HG02970 (cell line): ENCODE measurements at regions not wholly inside any gene's neighbourhood (a gene's known extent, or its start where the extent isn't known, plus 50 kb on each side); places are given as distances from the start of the nearest gene placed in this dataset.
A peak's percentile ranks its signal among the peaks of the same experiment; 100 is the strongest.
"Not testable (repeated sequence)": the region's sequence is repeated elsewhere in the genome, so short reads cannot be mapped to it uniquely, and the experiment has no call there.

ENCODE experiments used
- ATAC-seq: cut with Tn5 transposase; IDR thresholded peaks from one replicate; pipeline ENCODE4 v1.9.1; 2021; ENCODE audit warnings: mild to moderate bottlenecking, moderate library complexity, moderate number of reproducible peaks; ENCODE audit not compliant: unreplicated experiment, low FRiP score

GRCh38 chr14:71551291-71551950, 380.8 kb upstream of the RGS6 start:
- no peak for ATAC-seq

DNA sequence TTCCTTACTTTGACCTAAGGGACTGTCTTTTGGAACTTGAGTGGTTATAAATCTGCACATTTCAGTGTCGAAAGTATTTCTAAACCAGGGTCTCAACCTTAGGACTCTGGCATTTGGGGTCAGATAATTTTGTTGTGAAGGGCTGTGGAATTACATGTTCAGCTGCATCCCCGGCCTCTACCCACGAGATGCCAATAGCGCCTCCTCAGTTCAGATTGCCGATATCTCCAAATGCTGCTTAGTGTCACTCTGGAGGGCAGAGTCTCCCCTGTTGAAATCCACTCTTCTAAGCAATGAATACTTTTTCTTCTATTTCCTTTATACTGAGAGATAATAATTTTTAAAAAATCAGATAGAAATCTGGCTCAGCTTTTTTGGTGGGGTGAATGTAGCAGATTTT, 379.4 kb upstream of the RGS6 start:
- no peak for ATAC-seq

DNA sequence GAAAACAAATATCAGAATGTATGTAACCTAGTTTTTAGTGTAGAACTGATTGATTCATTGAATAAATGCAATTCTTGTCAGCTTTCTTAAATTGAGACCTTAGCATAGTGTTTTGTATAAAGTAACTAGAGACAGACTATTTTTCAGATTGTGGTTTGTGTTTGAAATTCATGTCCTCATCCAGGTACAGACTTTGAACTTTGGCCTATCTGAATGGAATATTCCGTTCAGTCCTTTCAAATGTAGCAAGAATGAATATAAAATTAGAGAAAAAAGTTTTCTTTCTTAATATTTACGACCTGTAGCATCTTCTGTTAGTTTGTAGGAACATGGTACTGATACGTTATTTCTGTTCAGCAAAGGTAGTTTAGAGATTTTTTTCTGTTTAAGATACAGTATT, 378.4 kb upstream of the RGS6 start:
- ATAC-seq: no peak

GRCh38 chr14:71554323-71554722, 377.9 kb upstream of the RGS6 start:
- ATAC-seq: no peak

- ATAC-seq: peak; percentile 31
Measured at GRCh38 chr14:71554959-71555612, 377.1 kb upstream of the RGS6 start.

GRCh38 chr14:71555654-71556559, 376.3 kb upstream of the RGS6 start:
- peak; percentile 83 for ATAC-seq

DNA sequence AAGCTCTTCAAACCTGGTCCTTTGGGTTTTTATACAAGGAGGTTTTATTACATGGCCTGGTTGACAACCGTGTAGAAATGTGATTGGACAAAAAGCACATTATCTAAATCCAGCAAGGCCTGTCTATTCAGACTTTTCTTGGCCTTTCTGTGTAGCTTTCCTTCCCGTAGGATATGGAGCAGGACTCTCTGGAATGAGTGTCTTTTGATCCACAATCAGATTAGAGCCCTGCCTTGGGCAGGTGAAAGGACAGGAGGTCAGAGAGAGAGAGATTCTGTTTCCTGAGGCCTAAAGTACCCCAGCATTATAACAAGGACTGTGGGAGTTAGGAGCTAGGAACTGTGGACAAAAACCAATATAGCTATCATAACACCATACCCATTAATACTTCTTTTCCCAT, 375.5 kb upstream of the RGS6 start:
- ATAC-seq: no peak

GRCh38 chr14:71557351-71557750, 374.9 kb upstream of the RGS6 start:
- no peak for ATAC-seq

DNA sequence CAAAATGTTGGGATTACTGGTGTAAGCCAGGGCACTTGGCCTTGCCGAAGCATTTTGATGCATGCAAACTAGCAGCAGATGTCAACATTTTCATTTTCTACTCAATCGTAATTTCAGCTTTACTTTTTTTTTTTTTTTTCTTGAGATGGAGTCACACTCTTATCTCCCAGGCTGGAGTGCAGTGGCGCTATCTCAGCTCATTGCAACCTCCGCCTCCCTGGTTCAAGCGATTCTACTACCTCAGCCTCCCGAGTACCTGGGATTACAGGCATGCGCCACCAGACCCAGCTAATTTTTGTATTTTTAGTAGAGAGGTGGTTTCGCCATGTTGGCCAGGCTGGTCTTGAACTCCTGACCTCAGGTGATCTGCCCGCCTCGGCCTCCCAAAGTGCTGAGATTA, 373.3 kb upstream of the RGS6 start:
- ATAC-seq: not testable (repeated sequence)

GRCh38 chr14:71560751-71561150, 371.5 kb upstream of the RGS6 start:
- no peak for ATAC-seq

GRCh38 chr14:71563492-71564153, 368.6 kb upstream of the RGS6 start:
- no peak for ATAC-seq

GRCh38 chr14:71566276-71566675, 366.0 kb upstream of the RGS6 start:
- no peak for ATAC-seq

DNA sequence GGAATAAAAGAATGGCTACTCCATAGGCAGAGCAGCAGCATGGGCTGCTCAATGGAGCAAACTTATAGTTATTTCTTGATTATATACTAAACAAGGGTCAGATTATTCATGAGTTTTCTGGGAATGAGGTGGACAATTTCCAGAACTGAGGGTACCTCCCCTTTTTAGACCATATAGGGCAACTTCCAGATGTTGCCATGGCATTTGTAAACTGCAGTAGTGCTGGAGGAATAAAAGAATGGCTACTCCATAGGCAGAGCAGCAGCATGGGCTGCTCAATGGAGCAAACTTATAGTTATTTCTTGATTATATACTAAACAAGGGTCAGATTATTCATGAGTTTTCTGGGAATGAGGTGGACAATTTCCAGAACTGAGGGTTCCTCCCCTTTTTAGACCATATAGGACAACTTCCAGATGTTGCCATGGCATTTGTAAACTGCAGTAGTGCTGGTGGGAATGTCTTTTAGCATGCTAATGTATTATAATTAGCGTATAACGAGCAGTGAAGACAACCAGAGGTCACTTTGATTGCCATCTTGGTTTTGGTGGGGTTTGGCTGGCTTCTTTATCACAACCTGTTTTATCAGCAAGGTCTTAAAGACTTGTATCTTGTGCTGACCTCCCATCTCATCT, 364.6 kb upstream of the RGS6 start:
- not testable (repeated sequence) for ATAC-seq

GRCh38 chr14:71574976-71575375, 357.3 kb upstream of the RGS6 start:
- ATAC-seq: no peak

DNA sequence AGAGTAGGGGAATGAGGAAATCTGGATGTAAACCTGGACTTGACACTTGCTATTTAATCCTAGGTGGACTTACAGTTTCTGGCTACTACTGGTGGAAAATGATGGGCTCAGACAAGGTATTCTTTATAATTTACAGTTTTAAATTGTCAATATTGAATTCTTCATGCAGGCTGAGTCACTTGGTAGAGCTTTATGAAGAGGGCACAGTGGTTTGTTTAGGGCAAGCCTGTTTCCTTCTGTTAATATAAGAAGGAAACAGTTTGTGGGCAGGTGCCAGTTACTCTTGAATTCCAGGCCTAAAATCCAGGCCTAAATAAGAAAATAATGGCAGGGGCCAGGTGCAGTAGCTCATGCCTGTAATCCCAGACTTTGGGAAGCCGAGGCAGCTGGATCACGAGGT, 355.8 kb upstream of the RGS6 start:
- no peak for ATAC-seq

- no peak for ATAC-seq
Measured at GRCh38 chr14:71579331-71579730, 352.9 kb upstream of the RGS6 start.

DNA sequence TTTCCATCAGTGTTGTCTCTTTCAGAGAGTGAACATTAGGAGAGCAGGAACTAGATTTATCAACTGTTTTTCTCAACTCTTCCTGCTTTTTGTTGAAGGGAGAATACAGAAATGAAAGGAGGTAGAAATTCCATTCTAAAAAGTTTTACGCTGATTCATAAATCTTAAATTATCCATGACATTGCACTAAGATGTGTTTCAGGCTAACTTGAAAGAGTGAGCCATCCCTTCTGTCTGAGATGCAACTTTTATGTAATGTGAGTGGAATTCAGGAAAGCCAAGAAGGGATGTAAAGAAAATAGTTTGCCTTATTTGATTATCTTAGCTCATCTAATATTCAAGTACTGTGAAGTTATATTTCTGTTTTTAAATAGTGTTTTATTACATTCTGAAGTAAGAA, 349.5 kb upstream of the RGS6 start:
- no peak for ATAC-seq

- ATAC-seq: no peak
Measured at GRCh38 chr14:71583194-71583593, 349.0 kb upstream of the RGS6 start.

DNA sequence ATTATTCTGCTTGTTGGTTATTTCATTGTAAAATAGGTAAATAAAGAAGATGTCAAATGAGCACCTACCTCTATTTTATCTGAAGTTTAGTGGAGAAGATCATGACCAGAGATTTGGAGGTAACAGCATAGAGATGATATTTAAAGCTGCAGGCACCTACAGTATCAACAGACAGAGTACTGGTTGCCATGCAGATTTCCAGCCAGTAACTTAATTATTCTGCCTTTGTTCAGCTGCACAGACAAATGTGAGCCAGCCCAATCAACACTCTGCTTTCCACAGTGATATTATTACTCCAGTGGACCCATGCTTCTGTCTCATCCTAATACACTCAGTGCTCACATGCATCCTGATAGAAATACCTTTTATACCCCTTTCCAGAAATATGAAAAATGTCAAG, 348.5 kb upstream of the RGS6 start:
- ATAC-seq: no peak

GRCh38 chr14:71585361-71585760, 346.9 kb upstream of the RGS6 start:
- no peak for ATAC-seq
